Amniotic epithelial cell (primary cell): ENCODE measurements at regions not wholly inside any gene's neighbourhood (a gene's known extent, or its start where the extent isn't known, plus 50 kb on each side); places are given as distances from the start of the nearest gene placed in this dataset.
"Not testable (repeated sequence)": the region's sequence is repeated elsewhere in the genome, so short reads cannot be mapped to it uniquely, and the experiment has no call there.

Experiments
- DNase-seq: peaks from one replicate; pipeline ENCODE4 v3.0.0-alpha.2; 2010; ENCODE audit warnings: low read depth

DNA sequence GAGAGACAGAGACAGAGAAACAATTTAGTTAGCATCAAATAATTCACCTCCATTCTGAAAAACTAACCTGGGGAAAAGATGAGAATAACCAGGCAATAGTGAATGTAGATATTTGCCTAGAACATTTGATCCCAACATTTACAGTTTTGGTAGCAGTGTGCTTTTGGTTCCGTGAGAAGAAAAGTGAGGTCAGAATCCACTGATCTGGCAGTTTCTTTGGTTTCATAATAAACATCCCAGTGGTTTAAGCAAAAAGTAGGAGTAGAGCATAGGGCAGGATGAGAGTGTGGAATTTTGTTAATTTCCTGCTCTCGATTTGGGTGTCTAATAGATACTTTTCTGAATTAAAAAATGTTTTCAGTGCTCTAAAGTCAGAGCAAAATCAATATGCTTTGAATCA lies 887.0 kb downstream of the NR2F1-AS1 start:
- no peak for DNase-seq

DNA sequence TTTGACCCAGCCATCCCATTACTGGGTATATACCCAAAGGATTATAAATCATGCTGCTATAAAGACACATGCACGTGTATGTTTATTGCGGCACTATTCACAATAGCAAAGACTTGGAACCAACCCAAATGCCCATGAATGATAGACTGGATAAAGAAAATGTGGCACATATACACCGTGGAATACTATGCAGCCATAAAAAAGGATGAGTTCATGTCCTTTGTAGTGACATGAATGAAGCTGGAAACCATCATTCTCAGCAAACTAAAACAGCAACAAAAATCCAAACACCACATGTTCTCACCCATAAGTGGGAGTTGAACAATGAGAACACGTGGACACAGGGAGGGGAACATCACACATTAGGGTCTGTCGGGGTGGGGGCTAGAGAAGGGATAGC lies 889.1 kb downstream of the NR2F1-AS1 start:
- not testable (repeated sequence) for DNase-seq

DNA sequence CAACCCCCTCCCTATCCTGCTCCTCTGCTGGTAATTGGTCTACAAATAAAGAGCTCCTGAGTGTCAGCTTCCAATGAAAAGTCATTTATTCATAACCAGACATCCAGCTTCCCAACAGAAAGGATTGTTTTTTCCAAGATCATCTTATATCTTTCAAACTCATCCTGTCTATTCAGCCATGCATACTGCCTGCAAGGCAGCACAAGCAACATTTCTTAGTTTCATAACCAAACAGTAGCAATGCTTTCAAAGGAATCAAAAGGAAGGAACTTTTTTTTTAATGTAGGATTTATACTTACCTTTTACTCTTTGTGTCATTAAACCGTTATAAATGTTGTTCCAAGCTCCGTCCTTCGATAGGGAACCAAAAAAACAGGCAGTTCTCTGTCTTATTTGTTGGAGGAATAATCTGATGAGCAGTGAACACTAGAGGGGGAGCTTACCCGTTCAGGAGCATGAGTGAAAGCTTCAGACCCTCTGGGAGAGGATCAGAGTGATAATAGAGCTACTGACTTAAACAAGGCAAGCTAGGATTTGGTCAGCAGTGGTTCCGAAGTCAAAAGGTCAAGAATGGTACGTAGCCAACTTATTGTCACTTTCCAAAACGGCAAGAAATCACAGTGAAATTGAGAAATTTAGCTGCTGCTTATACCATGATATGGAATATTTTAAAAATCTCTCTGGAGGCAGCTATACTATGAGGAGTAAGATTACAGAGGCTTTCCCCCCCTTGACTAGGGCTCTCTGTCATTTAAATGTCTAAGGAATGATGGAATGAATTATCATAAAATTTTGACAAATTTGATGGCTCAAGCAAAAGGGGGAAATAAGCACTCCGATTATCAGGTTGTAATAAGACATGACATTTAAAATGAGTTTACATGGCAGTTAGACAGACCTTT lies 892.9 kb downstream of the NR2F1-AS1 start:
- peak; percentile 83 for DNase-seq

DNA sequence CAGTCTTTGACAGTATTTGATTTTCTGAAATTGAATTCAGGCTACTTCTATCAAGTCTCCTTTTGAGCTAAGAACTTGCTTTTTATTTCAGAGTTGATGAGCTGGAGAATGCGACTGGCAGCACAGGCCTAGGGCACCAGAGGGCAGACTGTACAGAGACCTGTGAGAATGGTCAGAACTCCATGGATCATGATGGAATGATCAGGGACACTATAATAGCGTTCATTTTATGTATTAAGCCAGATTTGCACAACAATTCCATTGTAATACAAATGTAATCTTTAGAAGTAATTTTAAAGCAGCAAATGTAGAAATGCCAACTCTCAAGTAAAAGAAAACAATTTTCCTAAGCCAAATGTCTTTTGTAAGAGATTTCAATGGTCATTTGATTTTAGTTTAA lies 902.4 kb downstream of the NR2F1-AS1 start:
- peak; percentile 18 for DNase-seq

DNA sequence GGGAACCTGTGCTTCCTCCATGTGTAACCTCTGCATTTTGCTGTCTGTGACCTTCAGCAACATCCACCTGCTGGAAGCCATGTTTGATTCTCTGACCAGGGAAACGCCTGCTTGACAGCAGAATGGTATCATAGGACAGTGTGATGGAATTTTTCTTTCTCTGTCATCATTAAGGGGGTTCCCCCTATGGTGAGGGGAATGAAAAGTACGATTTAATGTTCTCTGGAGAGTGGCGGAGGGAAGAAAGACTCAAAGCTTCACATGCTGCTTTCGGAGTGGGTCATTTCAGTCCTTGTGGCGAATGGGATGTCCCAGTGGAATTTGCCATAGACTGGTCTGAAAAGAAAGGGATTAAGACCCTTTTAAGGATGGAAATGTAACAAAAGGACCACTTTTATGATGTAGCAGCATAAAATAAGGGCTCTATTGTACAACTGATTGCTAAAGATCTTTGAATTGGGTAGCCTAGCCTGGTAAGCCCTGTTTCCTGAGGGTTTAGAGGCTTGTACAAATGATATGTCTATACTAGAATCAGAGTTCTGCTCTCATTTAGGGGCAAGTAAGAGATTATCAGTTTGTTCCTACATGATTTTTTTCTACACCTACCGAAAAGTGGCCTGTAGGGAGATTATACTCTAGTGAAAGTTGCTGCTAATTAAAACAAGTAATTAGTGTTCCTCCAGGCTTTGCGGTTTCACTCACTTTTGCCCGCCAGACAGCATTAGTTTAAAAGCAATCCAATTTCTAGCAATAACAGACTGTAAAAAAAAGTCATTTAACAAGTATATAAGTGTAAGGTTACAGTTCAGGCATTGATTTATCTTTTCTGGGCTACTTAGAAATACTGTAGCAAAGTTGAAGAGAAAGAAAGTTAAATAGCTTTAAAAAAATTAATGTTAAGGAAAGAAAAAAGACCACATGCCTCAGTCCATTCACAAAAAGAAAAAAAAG lies 904.5 kb downstream of the NR2F1-AS1 start:
- DNase-seq: no peak

DNA sequence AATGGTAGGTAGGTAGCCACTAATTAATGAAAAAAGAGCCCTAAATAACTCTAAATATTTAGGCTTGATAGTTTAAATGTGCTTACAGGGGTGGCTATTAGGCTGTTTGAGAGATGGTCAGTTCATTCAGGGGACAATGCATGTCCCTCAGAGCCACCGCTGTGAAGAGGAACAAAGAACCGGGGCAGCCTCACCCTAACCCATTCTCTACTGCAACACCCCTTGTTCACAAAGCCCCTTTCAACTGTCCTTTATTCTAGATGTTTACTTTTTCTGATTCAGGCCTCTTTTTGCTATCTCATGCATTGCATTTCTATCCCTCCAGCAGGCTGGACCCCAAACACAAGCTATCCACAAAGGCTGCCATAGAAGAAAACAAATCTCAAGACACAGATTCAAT lies 906.7 kb downstream of the NR2F1-AS1 start:
- DNase-seq: no peak

DNA sequence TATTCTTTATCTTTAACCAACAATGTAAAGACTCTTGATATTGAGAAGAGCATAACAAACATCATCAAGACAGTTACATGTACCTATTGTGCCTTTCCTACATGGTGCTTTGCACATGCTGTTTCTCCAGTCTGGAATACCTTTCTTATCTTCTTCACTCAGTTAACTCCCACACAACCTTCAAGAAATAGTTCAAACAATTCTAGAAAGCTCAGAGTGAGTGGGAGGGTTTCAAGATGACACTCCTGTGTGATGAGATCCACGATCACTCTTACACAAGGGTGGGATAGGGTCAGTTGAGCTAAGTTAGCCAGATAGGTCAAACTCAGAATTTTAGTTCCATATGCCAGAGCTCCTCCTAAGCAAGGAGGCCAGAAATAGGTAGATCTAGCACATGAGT lies 915.5 kb downstream of the NR2F1-AS1 start:
- peak; percentile 68 for DNase-seq

DNA sequence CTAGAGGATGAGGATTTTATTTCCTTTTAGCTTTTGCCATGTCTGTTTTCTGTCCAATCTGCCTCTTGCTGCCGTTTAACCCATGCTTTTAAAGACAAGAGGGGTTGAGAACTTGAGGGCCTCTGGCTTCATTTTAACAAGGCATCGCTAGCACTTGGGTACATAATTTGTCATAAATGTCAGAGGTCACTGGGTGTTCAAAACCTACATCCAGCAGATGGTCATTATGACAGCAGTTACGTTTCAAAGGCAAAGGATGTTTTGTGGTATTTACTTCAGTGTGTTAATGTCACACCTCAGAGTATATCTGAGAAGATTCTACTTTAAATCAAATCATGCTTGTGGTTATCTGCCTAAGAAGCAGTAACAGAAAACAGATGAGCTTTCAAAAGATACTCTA lies 918.3 kb downstream of the NR2F1-AS1 start:
- peak; percentile 15 for DNase-seq

DNA sequence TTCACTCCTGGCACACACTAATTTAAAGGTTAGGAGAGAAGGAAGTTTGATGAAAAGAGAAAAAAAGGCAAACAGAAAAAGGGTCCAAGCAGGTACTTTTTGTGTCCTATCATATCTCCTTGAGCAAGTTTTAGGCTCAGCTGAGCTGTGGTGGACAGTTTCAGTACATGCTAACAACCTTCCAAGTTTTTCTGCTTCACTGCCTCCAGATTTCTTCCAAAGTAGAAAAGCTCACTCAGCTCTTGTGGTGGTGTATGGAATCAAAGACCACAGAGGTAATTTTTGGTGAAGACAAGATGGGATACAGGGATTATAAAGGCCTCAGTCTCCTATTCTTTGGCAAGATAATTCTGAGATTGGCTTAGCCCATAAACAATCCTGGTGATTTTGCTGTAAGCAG lies 921.8 kb downstream of the NR2F1-AS1 start:
- no peak for DNase-seq

DNA sequence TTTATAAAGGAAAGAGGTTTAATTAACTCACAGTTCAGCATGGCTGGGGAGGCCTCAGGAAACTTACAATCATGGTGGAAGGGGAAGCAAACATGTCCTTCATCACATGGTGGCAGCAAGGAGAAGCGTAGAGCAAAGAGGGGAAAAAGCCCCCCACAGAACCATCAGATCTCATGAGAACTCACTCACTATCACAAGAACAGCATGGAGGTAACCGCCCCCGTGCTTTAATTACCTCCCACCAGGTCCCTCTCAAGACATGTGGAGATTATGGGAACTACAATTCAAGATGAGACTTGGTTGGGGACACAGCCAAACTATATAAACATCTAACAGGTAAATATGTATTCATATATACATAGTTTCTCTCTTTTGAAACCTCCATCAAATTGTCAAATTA lies 926.4 kb downstream of the NR2F1-AS1 start:
- not testable (repeated sequence) for DNase-seq

DNA sequence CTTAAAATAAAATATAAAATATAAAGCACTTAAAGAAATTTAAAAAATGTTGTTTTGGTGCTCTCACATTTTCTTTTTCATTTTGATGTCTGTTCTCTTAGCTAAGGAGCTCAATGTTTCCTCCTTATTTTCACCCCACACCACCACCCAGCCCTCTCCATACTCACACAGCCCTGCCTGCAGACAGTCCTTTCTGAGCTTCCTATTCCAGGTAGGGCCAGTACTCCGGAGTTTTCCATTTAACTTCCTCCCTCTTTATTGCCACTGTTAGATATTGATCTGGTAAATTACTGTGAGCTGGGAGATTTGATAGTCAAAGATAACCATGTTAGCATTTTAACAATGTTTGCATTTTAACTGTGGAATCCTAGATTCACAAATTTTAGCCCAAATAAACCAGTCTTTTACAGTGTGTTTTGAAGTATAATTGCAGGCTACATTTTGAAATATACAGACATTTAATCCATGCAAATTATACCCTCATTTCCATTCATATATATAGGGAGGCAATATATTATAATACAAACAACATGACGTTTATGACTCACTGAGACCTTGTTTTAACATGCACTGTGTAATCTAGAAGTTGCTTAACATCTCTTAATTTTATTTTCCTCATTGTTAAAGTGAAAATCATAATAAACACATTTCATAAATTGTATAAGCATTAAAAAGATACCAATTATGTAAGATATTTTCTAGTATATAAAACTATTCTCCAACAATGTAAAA lies 927.1 kb downstream of the NR2F1-AS1 start:
- no peak for DNase-seq

DNA sequence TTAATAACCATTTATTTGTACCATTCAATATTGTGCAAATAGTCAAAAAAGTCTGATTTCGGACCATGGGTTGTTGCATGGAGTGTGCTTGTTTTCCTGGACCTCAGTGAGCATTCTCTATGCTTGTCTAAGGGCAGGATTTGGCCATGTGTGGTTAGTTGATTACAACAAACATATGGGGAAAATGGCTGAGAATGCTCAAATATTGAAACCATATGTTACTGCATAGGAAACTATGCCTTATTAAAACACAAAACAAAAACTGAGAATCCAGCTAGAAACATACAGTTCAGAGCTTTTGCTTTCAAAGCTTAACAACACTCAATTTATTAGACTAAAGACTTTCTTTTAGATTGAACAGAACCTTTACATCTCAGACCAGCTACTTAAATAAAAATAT lies 928.3 kb downstream of the NR2F1-AS1 start:
- DNase-seq: no peak

DNA sequence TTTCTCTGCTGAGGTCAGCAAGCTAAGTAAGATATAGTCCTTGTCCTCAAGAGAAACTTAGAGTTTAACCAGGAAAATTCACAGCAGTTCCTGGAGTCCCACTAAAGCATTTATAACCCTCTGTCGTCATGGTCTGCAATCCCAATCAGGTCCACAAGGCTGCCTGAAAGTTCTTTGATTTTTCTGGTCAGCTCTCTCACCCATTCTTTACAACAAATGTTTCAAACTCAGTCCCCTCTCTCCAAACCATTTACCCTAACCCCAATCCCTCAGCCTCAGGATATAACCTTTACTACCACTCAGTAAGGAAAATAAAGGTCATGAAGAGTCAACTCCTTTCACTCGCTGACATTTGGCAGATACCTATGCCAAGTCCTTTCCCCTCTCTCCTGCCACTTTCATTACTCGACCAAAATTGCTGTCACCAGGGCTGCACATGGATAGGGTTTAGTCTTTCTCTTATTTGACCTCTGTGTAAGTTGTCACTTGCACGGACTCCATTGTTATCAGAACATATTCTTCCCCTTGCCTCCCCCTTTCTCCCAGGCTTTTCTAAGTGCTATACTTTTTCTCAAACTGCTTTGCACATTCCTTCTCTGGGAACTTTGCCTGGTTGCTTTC lies 936.6 kb downstream of the NR2F1-AS1 start:
- DNase-seq: no peak

DNA sequence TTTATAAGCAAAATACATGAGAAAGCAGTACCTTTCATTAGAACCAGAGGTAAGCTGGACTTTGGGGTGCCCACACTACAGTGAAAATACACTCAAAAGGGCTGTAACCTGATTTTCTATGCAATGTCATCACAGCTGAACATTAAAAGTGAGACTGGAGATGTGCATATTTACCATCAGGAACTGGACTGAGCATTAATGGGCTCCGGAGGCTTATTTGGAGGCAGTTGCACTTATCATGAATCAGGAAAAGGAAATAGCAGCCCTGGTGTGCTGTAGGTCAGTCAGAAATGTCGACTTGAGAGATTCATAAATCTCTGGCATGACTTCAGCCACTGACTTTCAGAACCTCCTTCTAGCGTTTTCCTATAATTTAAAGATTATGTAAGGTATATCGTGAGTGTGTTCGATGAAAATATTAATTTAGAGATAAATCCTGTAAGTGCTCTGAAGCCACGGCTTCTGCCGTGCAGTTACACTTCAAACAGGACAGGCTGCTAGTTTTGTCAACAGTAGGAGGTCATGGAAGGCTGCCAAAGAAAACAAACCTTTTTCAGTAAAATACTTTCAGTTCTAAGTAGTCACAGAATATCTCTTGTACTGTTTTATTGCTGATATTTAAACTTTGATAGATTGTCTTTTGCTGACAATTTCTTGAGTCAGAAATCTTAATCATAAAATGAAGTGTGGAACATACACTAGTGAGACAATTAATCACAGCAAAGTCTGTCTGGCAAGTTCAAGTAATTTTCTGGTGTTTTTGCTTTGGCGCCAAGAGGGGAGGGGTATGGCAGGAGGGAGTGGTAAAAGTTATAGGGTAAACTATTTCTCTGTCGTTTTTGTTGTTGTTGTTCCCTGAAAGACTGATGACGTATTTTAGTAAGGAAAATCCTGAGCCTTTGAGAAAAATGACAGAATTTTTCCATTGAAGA lies 939.7 kb downstream of the NR2F1-AS1 start:
- peak; percentile 65 for DNase-seq

DNA sequence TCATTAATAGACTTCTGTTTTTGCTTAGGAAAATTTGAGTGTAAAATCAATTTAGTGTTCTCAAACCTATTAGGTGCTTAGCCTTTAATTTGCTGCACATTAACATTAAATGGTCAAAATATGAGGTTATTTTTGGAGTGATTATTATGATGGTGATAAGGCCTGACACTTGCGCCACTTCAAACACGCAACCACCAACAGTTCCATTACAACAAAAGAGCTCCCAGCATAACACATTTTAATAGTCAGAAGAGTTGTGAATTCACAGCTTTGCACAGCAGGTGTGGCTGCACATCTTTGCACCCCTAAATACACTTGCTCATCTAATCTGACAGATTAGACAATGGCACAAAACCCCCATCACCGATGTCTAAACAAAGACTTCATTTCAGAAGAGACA lies 940.7 kb downstream of the NR2F1-AS1 start:
- DNase-seq: no peak

DNA sequence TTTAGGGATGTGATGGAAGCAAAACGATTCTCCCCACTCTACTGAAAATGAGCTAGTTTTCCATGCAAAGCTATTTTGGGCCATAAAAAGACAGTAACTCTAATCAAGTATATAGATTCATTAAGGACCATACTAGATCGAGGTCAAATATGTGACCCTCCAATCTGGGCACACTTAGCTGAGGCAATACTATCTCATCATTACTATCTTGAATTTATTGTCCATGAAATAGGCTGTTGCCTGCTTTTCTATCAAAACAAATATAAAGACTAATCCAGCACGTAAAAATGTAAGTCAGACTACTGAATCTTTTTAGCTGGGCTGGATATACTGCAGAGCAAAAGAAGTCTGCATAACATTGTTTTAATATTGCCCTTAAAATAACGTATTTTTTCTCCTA lies 943.1 kb downstream of the NR2F1-AS1 start:
- no peak for DNase-seq

DNA sequence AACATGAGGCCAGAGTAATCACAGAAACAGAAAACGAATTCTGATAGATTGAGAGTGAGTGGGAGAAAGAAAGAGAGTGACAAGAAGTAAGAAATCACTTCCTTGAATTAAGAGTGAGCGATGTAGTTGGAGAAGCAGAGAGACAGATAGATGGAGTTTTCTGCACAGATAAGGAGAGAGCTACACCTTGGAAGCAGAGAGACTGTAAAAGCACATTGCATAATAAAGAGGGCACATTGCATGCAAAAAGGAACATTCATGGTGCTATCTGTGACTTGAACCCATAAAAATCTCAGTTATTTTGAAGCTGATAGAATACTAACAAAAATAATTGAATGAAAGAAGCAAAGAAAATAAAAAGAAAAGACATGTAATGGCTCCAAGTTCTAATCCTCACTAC lies 943.8 kb downstream of the NR2F1-AS1 start:
- DNase-seq: peak; percentile 41

DNA sequence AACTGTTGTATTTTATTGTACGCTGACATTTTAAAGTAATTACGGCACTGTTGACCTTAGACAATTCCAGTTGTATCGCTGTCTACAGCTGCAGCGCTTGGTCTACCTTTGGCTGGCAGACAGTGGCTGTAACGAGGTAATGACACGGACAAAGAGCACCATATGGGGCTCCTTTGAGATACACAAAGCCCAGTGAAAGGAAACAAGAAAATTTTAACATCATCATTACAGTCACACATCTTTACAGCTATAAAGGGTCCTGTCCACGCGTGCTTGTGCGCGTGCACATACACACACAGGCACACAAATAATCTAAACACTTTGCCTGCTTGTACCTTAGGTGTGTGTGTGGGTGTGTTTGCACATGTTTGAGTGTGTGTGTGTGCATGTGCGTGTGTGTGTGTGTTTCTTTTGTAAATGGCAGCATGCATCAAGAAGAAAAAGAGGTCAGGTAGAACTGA lies 946.0 kb downstream of the NR2F1-AS1 start:
- DNase-seq: no peak

DNA sequence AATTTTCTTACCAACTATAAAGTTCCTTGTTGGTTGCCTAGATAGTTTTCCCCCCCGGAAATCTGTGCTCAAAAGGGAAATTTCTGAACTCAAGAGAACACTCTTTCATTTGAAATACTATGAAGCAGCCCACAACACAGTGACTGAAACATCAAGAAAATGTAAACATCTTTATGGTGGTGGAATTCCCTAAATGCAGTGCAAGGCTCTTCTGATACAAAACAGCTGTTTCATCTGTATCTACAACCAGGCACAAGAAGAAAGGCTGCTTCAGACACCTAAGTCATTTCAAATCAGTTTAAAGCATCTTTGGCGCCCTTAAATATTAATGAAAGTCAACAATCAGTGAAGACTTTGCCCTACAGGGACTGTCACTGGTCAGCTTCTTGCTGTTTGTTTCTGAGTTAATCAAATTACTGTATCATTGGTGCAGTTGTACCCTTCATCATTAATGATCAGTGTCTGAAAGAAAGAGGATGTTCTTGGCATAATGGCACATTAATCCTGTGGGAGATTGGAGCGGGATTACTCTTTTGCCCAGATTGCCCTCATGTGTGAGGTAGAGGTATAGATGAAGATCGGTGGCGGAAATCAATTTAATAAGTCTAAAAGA lies 947.0 kb downstream of the NR2F1-AS1 start:
- no peak for DNase-seq

DNA sequence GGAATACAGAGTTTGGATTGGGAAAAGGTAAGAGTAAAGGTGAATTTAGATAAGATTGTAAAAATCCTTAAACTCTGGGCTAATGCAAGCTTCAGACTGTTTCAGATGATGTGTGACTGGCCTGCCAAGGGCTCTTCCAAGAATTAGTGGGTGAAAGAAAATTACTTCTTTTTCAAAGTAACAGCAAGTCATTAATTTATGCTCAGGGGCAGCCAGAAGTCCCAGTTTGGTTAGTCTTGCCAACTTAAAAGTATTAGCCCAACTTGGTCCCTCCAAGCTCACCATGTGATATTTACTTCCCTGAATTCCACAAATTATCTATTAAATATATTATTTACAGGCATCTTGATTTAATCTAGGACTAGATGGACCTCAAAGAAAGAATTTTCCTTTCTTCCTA lies 947.8 kb downstream of the NR2F1-AS1 start:
- no peak for DNase-seq
